A549 (cell line): ENCODE measurements at regions not wholly inside any gene's neighbourhood (a gene's known extent, or its start where the extent isn't known, plus 50 kb on each side); places are given as distances from the start of the nearest gene placed in this dataset.

Experiments used
- ATAC-seq, 2 experiments: fragments of 200-7000 bp in 1 of 2; fragments of >200 bp in 1 of 2; cut with Nextera tagmentation in 1 of 2; cut with Tn5 transposase in 1 of 2; 3 replicates each; pipeline versions ENCODE4 v1.8.0 to v1.9.1; 2018 to 2020; ENCODE audit warnings: mild to moderate bottlenecking in 1 of 2, moderate library complexity in 1 of 2
- CTCF ChIA-PET: fragments of 300-600 bp; sonication (Branson Sonifier 250); formaldehyde crosslinking; extraction: SDS; loops from one replicate; lab custom pipeline; 2021; ENCODE audit warnings: antibody characterized with exemption, inconsistent platforms; lab: Yijun Ruan, JAX
- POLR2A ChIA-PET: fragments of 350-600 bp; formaldehyde crosslinking; extraction: SDS; loops from one replicate; lab custom pipeline; 2021; ENCODE audit warnings: antibody characterized with exemption, inconsistent platforms; lab: Yijun Ruan, JAX
- DNase-seq, 2 experiments: peaks; one replicate each; pipeline versions ENCODE4 v3.0.0 to v3.0.0-alpha.2; 2011 to 2016; ENCODE audit warnings: low read depth in 1 of 2, low spot score in 1 of 2
- FAIRE-seq: peaks from 2 replicates; lab custom pipeline; 2011; peaks lifted over from hg19 to GRCh38; lab: Jason Lieb, UNC
- H3K27ac ChIP-seq, 2 experiments: fragments of >200 bp; sonication (Bioruptor Twin); formaldehyde crosslinking; 3 replicates each; pipeline ENCODE4 v1.5.1; 2016 to 2017
- H3K4me1 ChIP-seq: fragments of >200 bp; sonication (Bioruptor Twin); formaldehyde crosslinking; 3 replicates; pipeline ENCODE4 v1.6.1; 2016
- H3K4me2 ChIP-seq: fragments of >200 bp; sonication (Bioruptor Twin); formaldehyde crosslinking; 3 replicates; pipeline ENCODE4 v1.6.1; 2016
- H3K4me3 ChIP-seq: fragments of >200 bp; sonication (Bioruptor Twin); formaldehyde crosslinking; 3 replicates; pipeline ENCODE4 v1.5.1; 2016
- H3K9me3 ChIP-seq: fragments of >200 bp; sonication (Bioruptor Twin); formaldehyde crosslinking; 3 replicates; pipeline ENCODE4 v1.6.1; 2016
- CEBPB ChIP-seq, 2 experiments: fragments of >200 bp in 1 of 2; sonication (Bioruptor Twin) in 1 of 2; formaldehyde crosslinking in 1 of 2; IDR thresholded peaks; 2 replicates each; pipeline ENCODE4 v1.6.1; 2012 to 2016
- EP300 ChIP-seq, 2 experiments: fragments of >200 bp; sonication (Bioruptor Twin); formaldehyde crosslinking; IDR thresholded peaks; 2 replicates in 1 of 2; 3 replicates in 1 of 2; pipeline ENCODE4 v1.6.1; 2016 to 2017
- FOSB ChIP-seq: fragments of 250-450 bp; sonication (Bioruptor Pico); IDR thresholded peaks from 2 replicates; pipeline ENCODE4 v1.5.0; 2020; ENCODE audit warnings: mild to moderate bottlenecking, moderate library complexity
- FOXS1 ChIP-seq: fragments of 250-450 bp; sonication (Bioruptor Pico); IDR thresholded peaks from 2 replicates; pipeline ENCODE4 v1.5.0; 2020; ENCODE audit warnings: mild to moderate bottlenecking, moderate library complexity
- GATA3 ChIP-seq: IDR thresholded peaks from 2 replicates; pipeline ENCODE4 v1.6.1; 2012; ENCODE audit warnings: borderline replicate concordance
- HEYL ChIP-seq: fragments of 250-450 bp; sonication (Bioruptor Pico); IDR thresholded peaks from 2 replicates; pipeline ENCODE4 v1.8.0; 2021; ENCODE audit warnings: mild to moderate bottlenecking, moderate library complexity
- HMGXB4 ChIP-seq: fragments of 250-450 bp; sonication (Bioruptor Pico); IDR thresholded peaks from 2 replicates; pipeline ENCODE4 v1.5.0; 2021; ENCODE audit warnings: mild to moderate bottlenecking, moderate library complexity, borderline replicate concordance
- JUN ChIP-seq, 2 experiments: fragments of >200 bp; sonication (Bioruptor Twin); formaldehyde crosslinking; IDR thresholded peaks; 2 replicates in 1 of 2; 3 replicates in 1 of 2; pipeline ENCODE4 v1.6.1; 2016 to 2017
- KDM5A ChIP-seq: fragments of 200-600 bp; sonication (generic); IDR thresholded peaks from 2 replicates; pipeline ENCODE4 v1.6.1; 2016; ENCODE audit warnings: antibody characterized with exemption, mild to moderate bottlenecking
- NFE2L2 ChIP-seq: fragments of 150-350 bp; conservative IDR thresholded peaks from 2 replicates; pipeline ENCODE4 v1.6.1; 2014; ENCODE audit warnings: low read length
- PBX3 ChIP-seq: IDR thresholded peaks from 2 replicates; pipeline ENCODE4 v1.6.1; 2012
- PHF8 ChIP-seq: fragments of 200-600 bp; sonication (generic); IDR thresholded peaks from 2 replicates; pipeline ENCODE4 v1.6.1; 2016; ENCODE audit warnings: low read depth, mild to moderate bottlenecking, antibody characterized with exemption, moderate library complexity, borderline replicate concordance
- POLR2A ChIP-seq: IDR thresholded peaks from 2 replicates; pipeline ENCODE4 v1.6.1; 2012; ENCODE audit warnings: mild to moderate bottlenecking, low read length
- RARB ChIP-seq: fragments of 250-450 bp; sonication (Bioruptor Pico); IDR thresholded peaks from 2 replicates; pipeline ENCODE4 v1.8.0; 2021; ENCODE audit warnings: mild to moderate bottlenecking, moderate library complexity
- SMC3 ChIP-seq: fragments of >200 bp; sonication (Bioruptor Twin); formaldehyde crosslinking; IDR thresholded peaks from 3 replicates; pipeline ENCODE4 v1.6.1; 2018; ENCODE audit warnings: inconsistent platforms
- TFCP2L1 ChIP-seq: fragments of 250-450 bp; sonication (Bioruptor Pico); IDR thresholded peaks from 2 replicates; pipeline ENCODE4 v1.5.0; 2021; ENCODE audit warnings: mild to moderate bottlenecking
- USF2 ChIP-seq: fragments of 450-650 bp; IDR thresholded peaks from 2 replicates; pipeline ENCODE4 v1.6.1; 2014; ENCODE audit warnings: antibody characterized with exemption
- ZFP36 ChIP-seq: fragments of 450-650 bp; IDR thresholded peaks from 2 replicates; pipeline ENCODE4 v1.6.1; 2014; ENCODE audit warnings: borderline replicate concordance; ENCODE audit not compliant: partially characterized antibody
- WGBS: methylation state at CpG from one replicate; pipeline ENCODE4 v1.1.6; 2017; ENCODE audit errors: missing lambda C conversion rate; 5-methylcytosine and 5-hydroxymethylcytosine counted together
- TF ChIP-seq, protein P1 (sequence below): fragments of 200-600 bp; sonication (generic); IDR thresholded peaks from 2 replicates; pipeline ENCODE4 v1.6.1; 2016; ENCODE audit warnings: antibody characterized with exemption, mild to moderate bottlenecking, moderate library complexity
- TF ChIP-seq, protein P2 (sequence below): fragments of 150-350 bp; IDR thresholded peaks from 2 replicates; pipeline ENCODE4 v1.6.1; 2014; ENCODE audit warnings: low read depth, mild to moderate bottlenecking, low read length

GRCh38 chr1:228982637-228983036 lies 247.4 kb downstream of the RHOU start:
- TF ChIP-seq HMGXB4 (no peak), POLR2A (no peak), USF2 (no peak), CEBPB (IDR thresholded peaks at IDR 0.05) (no peak), JUN (IDR thresholded peaks at IDR 0.05) (no peak), FOXS1 (CRISPR knock-in tag) (no peak), SMC3 (no peak), PBX3 (no peak), RARB (CRISPR knock-in tag) (no peak), EP300 (IDR thresholded peaks at IDR 0.05) (no peak)
- no peak overlapping the region for H3K4me2 ChIP-seq
- ATAC-seq (no peak), DNase-seq (no peak), FAIRE-seq (no peak)
- no peak overlapping the region for H3K27ac ChIP-seq
- ChIA-PET CTCF (interaction anchor here (1.0 to 2.1 kb wide), 3 partner anchors 8 to 248 kb away, joined by 3 to 8 read pairs (median 6); partner anchors contain the start of gene RHOU), POLR2A (no interaction called here)
- H3K4me1 ChIP-seq, result no peaks in the 10 kb centered on the region
- 95% methylated on average over 5 of the region's 5 CpGs for WGBS
- H3K9me3 ChIP-seq, result no peaks in the 10 kb centered on the region
- H3K4me3 ChIP-seq, result no peak overlapping the region

GRCh38 chr1:228983231-228983660 lies 248.0 kb downstream of the RHOU start:
- ATAC-seq (no peak), DNase-seq (no peak), FAIRE-seq (no peak)
- TF ChIP-seq KDM5A (no peak), PHF8 (no peak), TFCP2L1 (no peak), PBX3 (no peak), ZFP36 (no peak), RARB (CRISPR knock-in tag) (no peak), GATA3 (no peak), NFE2L2 (no peak), HEYL (CRISPR knock-in tag) (no peak), FOSB (CRISPR knock-in tag) (no peak)
- TF ChIP-seq, protein P1, sequence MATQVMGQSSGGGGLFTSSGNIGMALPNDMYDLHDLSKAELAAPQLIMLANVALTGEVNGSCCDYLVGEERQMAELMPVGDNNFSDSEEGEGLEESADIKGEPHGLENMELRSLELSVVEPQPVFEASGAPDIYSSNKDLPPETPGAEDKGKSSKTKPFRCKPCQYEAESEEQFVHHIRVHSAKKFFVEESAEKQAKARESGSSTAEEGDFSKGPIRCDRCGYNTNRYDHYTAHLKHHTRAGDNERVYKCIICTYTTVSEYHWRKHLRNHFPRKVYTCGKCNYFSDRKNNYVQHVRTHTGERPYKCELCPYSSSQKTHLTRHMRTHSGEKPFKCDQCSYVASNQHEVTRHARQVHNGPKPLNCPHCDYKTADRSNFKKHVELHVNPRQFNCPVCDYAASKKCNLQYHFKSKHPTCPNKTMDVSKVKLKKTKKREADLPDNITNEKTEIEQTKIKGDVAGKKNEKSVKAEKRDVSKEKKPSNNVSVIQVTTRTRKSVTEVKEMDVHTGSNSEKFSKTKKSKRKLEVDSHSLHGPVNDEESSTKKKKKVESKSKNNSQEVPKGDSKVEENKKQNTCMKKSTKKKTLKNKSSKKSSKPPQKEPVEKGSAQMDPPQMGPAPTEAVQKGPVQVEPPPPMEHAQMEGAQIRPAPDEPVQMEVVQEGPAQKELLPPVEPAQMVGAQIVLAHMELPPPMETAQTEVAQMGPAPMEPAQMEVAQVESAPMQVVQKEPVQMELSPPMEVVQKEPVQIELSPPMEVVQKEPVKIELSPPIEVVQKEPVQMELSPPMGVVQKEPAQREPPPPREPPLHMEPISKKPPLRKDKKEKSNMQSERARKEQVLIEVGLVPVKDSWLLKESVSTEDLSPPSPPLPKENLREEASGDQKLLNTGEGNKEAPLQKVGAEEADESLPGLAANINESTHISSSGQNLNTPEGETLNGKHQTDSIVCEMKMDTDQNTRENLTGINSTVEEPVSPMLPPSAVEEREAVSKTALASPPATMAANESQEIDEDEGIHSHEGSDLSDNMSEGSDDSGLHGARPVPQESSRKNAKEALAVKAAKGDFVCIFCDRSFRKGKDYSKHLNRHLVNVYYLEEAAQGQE, result no peak
- TF ChIP-seq, protein P2, sequence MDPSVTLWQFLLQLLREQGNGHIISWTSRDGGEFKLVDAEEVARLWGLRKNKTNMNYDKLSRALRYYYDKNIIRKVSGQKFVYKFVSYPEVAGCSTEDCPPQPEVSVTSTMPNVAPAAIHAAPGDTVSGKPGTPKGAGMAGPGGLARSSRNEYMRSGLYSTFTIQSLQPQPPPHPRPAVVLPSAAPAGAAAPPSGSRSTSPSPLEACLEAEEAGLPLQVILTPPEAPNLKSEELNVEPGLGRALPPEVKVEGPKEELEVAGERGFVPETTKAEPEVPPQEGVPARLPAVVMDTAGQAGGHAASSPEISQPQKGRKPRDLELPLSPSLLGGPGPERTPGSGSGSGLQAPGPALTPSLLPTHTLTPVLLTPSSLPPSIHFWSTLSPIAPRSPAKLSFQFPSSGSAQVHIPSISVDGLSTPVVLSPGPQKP, result no peak
- Histone ChIP-seq H3K4me1 (no peaks in the 10 kb centered on the region), H3K9me3 (no peaks in the 10 kb centered on the region), H3K4me2 (no peak overlapping the region), H3K27ac (no peak overlapping the region), H3K4me3 (no peak overlapping the region)
- CTCF ChIA-PET, result interaction anchor here (1.0 to 2.1 kb wide), 3 partner anchors 9 to 248 kb away, joined by 3 to 8 read pairs (median 6); partner anchors contain the start of gene RHOU
- 75% methylated on average over 4 of the region's 6 CpGs for WGBS
- POLR2A ChIA-PET, result no interaction called here
